Right ventricle myocardium superior (tissue), 1 donor: ENCODE measurements at regions not wholly inside any gene's neighbourhood (a gene's known extent, or its start where the extent isn't known, plus 50 kb on each side); places are given as distances from the start of the nearest gene placed in this dataset.
A peak's percentile ranks its signal among the peaks of the same experiment; 100 is the strongest.

ENCODE experiments used
- ATAC-seq: fragments of 200-7000 bp; cut with Tn5 transposase; one replicate; pipeline ENCODE4 v1.9.1; 2020; ENCODE audit warnings: mild to moderate bottlenecking; ENCODE audit not compliant: poor library complexity
- DNase-seq: peaks from one replicate; pipeline ENCODE4 v3.0.0-alpha.2; 2020
- intact Hi-C: fragments of 100-400 bp; cut with DNase I; formaldehyde crosslinking; loops from one replicate; pipeline ENCODE4 v1.11.2; 2022
- donor health status: DM: no; HTN: yes; CAD: no; lungs with severe emphysema.

GRCh38 chr3:10745392-10745791, 70.6 kb upstream of the SLC6A11 start:
- intact Hi-C loops, result no loop called here
- ATAC-seq (no peak), DNase-seq (no peak)

DNA sequence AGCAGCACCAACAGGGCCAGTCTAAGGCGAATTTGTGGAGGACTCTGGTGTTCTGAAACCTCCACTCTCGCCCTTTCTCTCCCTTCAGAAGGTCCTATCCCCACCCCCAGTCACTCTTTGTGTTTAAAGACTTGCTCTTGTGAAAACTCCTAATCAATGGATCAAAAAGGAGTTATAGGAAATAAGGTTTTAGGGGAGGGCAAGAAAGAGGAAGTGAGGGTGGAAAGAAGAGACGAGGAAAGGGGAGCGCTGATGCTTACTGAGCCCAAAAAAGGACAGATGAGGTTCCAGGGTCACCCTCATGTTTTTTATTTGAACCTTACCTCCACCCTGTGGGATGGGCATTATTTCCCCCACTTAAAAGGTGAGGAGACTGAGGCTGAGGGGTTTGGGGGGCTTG, 70.0 kb upstream of the SLC6A11 start:
- intact Hi-C loops, result no loop called here
- ATAC-seq (no peak), DNase-seq (no peak)

GRCh38 chr3:10746684-10747083, 69.3 kb upstream of the SLC6A11 start:
- no peak for ATAC-seq
- intact Hi-C loops, result no loop called here

DNA sequence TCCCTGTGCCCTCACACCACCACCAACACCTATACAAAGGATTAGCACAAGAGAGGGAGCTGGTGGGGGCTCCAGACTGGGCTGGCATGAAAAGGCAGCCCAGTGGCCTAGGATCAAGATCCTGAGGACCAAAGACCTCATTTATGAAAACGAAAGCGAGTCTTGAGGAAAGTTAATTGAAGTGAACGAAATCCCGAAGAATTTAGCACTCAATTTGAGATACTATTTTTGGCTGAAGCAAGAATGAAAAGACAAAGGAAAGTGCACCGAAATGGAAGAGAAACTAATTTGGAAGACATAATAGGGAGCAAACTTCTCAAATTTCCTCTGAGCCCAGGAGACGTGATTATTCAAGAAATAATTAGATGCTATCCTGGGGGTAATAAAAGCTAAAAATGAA, 68.7 kb upstream of the SLC6A11 start:
- DNase-seq (no peak), ATAC-seq (no peak)
- intact Hi-C loops, result no loop called here

More at GRCh38 chr3:10746684-10747083, 69.3 kb upstream of the SLC6A11 start:
- no peak for DNase-seq

GRCh38 chr3:10748040-10748439, 68.0 kb upstream of the SLC6A11 start:
- ATAC-seq (no peak), DNase-seq (no peak)
- intact Hi-C loops, result no loop called here

DNA sequence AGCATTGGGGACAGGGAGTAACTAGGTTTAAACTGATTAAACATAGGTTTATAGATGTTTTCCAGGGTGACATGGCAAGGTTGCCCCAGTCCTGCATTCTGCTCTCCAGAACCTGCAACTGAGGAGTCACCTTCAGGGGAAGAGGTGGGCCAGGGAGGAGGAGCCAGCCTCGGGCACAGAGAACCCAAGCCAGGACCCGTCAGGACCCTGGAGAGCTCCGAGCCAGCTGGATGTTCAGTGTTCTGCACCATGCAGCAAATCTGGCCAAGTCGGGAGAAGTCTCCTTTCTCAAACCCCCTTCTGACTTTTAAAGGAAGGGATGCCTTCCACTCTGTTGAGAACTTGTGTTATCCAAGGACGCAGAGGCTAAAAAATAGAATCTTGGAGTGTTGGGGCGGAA, 62.1 kb upstream of the SLC6A11 start:
- ATAC-seq (peak; percentile 61), DNase-seq (peak; percentile 64)
- intact Hi-C loops, result no loop called here

DNA sequence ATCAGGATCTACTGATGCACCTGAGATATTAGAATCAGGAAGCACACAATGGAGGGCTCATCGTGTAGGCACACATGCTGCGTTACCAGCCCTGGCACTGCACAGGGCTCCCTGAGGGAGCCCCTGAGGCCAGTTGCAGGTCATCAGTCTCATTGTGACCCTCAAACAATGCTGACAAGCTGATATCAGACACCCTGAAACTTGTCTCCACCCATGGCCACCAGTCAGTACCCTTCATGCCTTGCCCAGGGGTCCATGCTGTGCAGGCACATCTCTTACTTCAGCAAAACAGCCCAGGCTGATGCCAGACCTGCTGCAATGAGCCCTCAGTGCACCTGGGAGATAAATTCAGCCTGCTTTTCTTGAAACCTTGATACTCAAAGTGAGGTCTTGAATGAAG, 59.5 kb upstream of the SLC6A11 start:
- ATAC-seq (no peak), DNase-seq (no peak)
- intact Hi-C loops, result no loop called here

DNA sequence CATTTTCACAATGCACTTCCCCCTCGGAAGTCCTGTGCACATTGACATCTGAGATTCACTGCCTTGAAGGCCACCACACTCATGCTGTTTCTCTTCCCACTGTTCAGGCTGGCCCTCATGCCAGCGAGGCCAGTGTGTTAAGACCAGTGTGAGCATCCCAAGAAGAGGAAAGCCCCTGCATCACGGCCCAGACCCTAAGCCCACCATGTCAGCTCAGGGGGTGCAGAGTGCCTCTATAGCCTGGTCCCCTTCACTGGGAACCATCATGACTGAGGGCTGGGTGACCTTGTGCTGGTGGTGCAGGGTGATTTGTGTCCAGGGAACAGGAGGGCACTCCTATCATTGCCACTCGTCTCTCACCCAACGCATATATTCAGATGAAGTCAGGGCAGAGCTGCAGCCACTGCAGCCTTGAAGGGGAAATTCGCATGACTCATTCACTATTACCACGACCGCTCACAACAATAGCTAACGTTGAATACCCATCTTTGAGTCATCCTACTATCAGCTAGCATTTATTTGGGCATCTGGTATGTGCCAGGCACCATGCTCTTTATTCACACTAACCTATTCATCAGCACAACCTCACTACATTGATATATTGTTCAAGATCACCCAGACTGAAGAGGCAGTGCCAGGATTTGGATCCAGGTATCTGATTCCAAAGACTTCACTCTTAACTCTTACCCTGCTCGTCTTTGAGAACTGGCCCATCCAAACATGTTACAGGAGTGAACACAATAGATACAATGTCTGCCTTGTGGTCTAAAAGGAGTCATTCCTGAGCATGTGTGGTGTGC, 58.8 kb upstream of the SLC6A11 start:
- DNase-seq (no peak), ATAC-seq (no peak)
- intact Hi-C loops, result no loop called here

GRCh38 chr3:10757821-10758130, 58.3 kb upstream of the SLC6A11 start:
- ATAC-seq (no peak), DNase-seq (no peak)
- intact Hi-C loops, result no loop called here

DNA sequence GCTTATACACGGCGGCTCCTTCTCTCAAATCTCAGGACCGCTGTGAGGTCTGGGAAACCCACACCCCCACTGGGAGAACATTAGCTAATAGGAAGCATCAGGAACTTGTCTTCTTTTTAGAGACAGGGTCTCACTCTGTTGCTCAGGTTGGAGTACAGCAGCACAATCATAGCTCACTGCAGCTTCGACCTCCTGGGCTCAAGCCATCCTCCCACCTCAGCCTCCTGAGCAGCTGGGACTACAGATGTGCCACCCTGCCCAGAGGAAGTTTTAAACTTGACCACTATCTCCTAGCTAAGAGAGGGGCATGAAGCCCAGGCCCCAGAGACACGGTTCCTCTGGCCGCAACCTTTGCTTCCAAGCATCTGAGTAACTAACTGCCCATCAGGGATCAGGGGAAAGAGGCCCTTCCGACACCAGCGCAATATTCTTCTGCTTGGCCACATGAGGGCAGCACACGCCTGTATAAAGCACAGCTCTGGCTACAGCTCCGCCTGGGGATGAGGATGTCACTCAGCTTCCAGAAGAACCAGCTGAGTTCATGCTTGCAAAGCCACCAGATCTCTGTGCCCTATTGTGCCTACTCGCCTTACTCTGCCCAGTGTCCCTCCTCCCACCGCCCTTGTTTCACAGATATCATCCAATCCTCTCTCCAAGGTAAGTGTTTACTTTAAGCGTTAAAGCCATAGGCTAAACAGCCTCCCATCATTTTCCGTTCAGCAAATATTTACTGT, 57.6 kb upstream of the SLC6A11 start:
- DNase-seq (no peak), ATAC-seq (peak; percentile 91)
- intact Hi-C loops, result no loop called here

DNA sequence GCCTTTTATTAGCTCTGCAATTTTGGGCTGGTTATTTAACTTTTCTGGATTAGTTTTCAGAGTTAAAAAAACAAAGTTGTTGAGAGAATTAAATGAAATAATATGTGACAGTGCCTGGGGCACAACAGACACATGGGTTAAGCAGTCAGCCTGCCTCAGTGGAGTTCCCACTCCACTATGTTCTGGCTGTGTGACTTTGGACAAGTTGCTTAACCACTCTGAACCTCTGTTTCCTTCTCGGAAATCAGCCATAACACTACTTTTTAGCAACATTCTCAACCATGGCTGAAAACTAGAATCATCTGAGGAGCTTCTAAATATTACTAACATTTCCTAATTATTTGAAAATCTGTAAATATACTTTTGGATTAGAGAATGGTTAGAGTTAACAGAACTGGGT, 56.5 kb upstream of the SLC6A11 start:
- intact Hi-C loops, result no loop called here
- ATAC-seq (no peak), DNase-seq (no peak)

DNA sequence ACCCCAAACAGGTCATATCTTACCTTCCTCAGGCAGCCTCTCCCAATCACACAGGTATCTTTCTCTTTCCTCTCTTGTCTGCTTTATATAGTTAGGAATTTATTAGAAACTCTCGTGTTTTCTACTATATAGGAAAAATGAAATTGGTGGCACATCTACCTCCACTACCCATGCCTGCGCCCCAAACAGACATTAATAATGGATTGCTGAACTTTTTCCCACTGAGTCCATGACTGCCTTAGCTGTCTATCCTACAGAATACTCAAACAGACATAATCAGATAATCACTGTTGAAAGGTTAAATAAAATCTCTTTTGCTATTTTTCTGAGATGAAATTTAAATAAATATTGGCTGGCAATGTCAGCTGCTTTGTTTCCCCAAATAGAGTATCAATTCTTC, 55.8 kb upstream of the SLC6A11 start:
- DNase-seq (no peak), ATAC-seq (no peak)
- intact Hi-C loops, result loop anchor here (5.0 to 10.0 kb wide), 2 partner anchors 115 to 302 kb away; no protein-coding TSS in a partner anchor

DNA sequence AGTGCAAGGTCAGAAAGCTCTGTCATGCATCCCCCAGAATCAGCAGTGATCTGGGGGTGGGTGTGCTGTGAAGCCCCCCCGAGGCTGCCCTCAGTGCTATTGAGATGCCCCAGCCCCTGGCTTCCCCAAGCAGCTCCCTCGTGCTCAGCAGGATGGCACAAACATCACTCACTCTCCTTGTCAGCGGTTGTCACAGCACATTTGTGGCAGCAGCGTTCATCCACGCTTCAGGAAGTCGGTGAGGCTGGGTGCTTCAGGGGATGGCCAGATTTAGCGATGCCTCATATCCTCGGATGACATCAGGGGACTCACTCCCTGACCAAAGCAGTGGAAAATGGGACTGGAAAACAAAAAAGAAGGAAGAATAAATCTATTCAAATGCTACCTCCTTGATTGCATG, 54.4 kb upstream of the SLC6A11 start:
- DNase-seq (no peak), ATAC-seq (no peak)
- intact Hi-C loops, result loop anchor here (5.0 to 10.0 kb wide), 2 partner anchors 113 to 301 kb away; no protein-coding TSS in a partner anchor

DNA sequence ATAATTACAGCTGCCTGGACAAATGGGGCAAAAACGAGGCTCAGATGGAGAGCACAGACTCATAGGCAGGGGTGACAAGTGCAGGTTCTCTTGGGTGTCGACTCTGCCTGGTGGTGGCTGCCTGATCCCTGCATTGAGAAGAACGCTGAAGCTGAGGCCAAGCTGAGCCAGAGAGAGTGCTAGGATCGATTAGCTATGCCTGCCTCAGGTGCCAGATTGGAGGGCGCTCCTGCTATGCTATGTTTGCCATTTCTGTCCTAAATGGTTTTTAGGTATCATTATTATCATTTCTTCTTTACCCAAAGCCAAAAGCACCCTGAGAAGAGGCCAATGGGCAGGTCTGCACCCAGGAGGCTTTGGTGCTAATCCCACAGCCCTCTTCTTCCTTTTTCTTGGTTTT, 53.9 kb upstream of the SLC6A11 start:
- intact Hi-C loops, result loop anchor here (5.0 to 10.0 kb wide), 2 partner anchors 113 to 300 kb away; no protein-coding TSS in a partner anchor

DNA sequence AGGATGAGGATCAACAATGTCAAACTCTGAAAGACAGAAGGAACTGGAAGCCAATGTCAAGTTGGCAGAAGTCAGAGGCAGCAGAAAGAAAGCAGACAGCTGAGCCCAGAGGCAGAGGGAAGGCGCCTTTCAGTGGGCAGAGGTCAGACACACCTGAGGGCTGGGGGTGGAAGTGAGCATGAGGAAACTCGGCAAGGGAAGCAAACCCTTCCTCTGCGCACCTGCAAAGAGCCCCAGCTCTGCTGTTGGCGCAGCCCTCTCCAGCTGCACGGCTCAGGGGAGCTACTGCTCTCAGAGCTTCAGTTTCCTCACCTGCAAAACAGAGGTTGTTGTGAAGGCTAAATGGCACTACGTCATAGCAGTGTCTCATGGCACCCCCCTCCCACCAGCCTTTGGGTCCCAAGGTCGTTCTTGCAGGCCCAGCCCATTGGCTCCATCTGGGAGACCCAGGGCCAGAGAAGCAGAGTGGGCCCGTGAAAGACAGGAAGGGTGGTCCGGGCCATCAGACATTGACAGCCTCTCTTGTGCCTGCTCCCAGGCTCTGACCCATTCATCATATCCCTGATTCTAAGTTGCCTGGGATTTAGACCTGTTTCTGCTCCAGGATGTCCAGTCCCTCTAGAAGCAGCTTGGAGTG, 53.3 kb upstream of the SLC6A11 start:
- intact Hi-C loops, result loop anchor here (5.0 to 10.0 kb wide), 2 partner anchors 112 to 300 kb away; no protein-coding TSS in a partner anchor
- DNase-seq (no peak), ATAC-seq (no peak)

More for the DNA sequence above, 53.9 kb upstream of the SLC6A11 start:
- DNase-seq (no peak), ATAC-seq (no peak)

DNA sequence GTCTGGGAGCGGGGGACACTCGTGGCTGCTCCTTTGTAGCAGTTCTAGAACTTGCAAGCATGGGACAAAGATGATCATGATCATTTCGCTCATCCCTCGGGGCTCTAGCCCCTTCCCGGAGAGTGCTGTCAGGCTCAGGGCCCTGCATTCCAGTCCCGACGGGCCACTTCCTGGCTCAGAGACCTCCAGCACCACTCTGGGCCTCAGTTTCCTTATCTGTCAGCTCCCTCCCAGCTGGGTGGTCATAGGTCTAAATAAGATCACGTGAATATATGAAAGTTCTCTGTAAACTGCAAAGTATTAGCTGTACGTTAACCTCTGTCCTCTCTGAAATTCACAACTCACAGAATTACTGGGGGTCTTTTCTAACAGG, 52.8 kb upstream of the SLC6A11 start:
- intact Hi-C loops, result loop anchor here (5.0 to 10.0 kb wide), 2 partner anchors 112 to 299 kb away; no protein-coding TSS in a partner anchor
- DNase-seq (no peak), ATAC-seq (no peak)

DNA sequence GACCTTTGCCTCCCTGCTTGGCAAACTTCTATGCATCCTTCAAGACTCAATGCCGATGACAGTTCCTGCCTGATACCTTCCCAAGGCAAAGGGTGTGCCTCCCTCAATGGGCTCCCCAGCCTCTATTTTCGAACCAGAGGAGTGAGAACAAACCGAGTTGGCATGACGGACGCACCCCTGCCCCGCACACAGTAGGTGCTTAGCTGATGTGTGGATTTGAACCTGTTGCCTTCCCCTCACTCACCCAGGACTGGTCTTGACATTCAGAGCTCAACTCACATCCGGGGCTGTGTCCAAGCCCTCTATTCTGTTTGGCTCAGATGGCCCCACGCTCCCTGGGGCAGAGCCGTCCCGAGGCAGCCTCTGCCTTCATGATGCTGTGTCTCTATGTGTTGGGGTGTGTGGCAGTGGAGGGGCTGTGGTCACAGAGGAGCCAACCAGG, 52.2 kb upstream of the SLC6A11 start:
- intact Hi-C loops, result loop anchor here (5.0 to 10.0 kb wide), 2 partner anchors 111 to 298 kb away; no protein-coding TSS in a partner anchor
- ATAC-seq (no peak), DNase-seq (no peak)

DNA sequence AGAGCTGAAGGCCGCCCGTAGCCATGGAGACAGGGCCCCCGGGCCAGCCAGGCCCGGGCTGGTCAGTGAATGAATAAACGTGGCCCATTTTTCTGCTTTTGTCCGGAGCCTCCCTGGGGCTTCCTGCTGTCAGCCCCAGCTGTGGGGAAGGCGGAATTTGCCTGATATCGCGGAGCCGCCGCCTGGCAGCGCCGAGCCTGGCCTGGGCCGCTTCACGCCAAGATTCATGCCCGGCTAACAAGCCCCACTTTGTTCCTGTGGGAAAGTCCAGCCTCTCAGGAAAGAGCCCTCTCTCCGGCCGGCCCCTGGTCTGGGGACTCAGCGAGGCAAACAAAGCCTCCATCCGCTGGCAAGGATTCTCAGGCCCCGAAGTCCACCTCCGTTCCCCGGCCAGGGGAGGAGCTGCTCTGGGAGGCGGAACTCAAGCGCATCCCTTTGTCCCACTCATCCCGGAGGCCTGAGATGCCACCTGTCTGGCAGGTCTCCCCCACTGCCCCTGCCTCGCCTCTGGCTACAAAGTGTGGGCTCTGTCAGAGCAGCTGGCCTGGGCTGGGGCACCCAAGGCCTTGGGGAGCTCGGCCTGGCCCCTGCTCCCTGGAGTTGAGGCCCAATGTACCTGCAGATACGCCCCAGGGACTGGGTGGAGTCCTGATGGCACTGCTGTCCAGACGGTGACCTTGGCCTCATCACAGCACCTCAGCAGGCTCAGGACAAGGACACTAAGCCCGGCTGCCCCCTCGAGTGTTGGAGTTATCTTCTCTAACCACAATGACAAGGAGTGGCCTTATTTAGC, 51.6 kb upstream of the SLC6A11 start:
- intact Hi-C loops, result loop anchor here (5.0 to 10.0 kb wide), 2 partner anchors 110 to 298 kb away; no protein-coding TSS in a partner anchor
- no peak for ATAC-seq
- no peak for DNase-seq
